SK-N-MC (cell line): ENCODE measurements at regions not wholly inside any gene's neighbourhood (a gene's known extent, or its start where the extent isn't known, plus 50 kb on each side); places are given as distances from the start of the nearest gene placed in this dataset.

Experiments
- DNase-seq: peaks from one replicate; pipeline ENCODE4 v3.0.0-alpha.2; 2011; ENCODE audit warnings: low read depth, low spot score
- H3K27ac ChIP-seq: fragments of 200-600 bp; sonication (generic); 2 replicates; pipeline ENCODE4 v1.5.1; 2016; ENCODE audit warnings: mixed run types
- H3K36me3 ChIP-seq: fragments of 200-600 bp; sonication (generic); 2 replicates; pipeline ENCODE4 v1.6.1; 2017; ENCODE audit warnings: antibody characterized with exemption, low read length, mixed read lengths; ENCODE audit not compliant: insufficient read depth
- H3K4me3 ChIP-seq: fragments of 200-600 bp; sonication (generic); 2 replicates; pipeline ENCODE4 v1.5.1; 2016
- H3K9ac ChIP-seq: fragments of 200-600 bp; sonication (generic); 2 replicates; pipeline ENCODE4 v1.8.0; 2017; ENCODE audit warnings: mixed run types, mixed read lengths; ENCODE audit not compliant: insufficient read length
- H3K9me3 ChIP-seq: fragments of 200-600 bp; sonication (generic); 2 replicates; pipeline ENCODE4 v1.6.1; 2017; ENCODE audit warnings: low read depth, mild to moderate bottlenecking, antibody characterized with exemption, low read length, moderate library complexity, mixed read lengths
- EZH2 ChIP-seq: fragments of 200-600 bp; sonication (generic); IDR thresholded peaks from one replicate; pipeline ENCODE4 v1.6.1; 2017; ENCODE audit warnings: antibody characterized with exemption
- FOXP2 ChIP-seq: optimal IDR thresholded peaks from 2 replicates; pipeline ENCODE3; 2011; ENCODE audit warnings: mild to moderate bottlenecking, moderate library complexity; ENCODE audit not compliant: insufficient read depth; ENCODE audit errors: extremely low read length, control extremely low read depth
- POLR2AphosphoS5 ChIP-seq: IDR thresholded peaks from 2 replicates; pipeline ENCODE4 v1.6.1; 2012; ENCODE audit warnings: mild to moderate bottlenecking, low read depth, low read length, borderline replicate concordance

- no peak overlapping the region for H3K4me3 ChIP-seq
- H3K27ac ChIP-seq = no peak overlapping the region
- H3K36me3 ChIP-seq = no peaks in the 10 kb centered on the region
- DNase-seq = no peak
- H3K9ac ChIP-seq = no peak overlapping the region
- H3K9me3 ChIP-seq = no peaks in the 10 kb centered on the region
- TF ChIP-seq EZH2 (no peak), FOXP2 (no peak), POLR2AphosphoS5 (no peak)
These were observed 90.2 kb upstream of the PPM1J start for GRCh38 chr1:112805155-112805853.

- no peaks in the 10 kb centered on the region for H3K36me3 ChIP-seq
- no peaks in the 10 kb centered on the region for H3K9me3 ChIP-seq
- no peak overlapping the region for H3K4me3 ChIP-seq
- H3K9ac ChIP-seq = no peak overlapping the region
- DNase-seq = no peak
- TF ChIP-seq POLR2AphosphoS5 (no peak), FOXP2 (no peak), EZH2 (no peak)
- H3K27ac ChIP-seq = no peak overlapping the region
These were observed 89.0 kb upstream of the PPM1J start for GRCh38 chr1:112803906-112804762.

GRCh38 chr1:112800289-112800688 is 85.2 kb upstream of the PPM1J start:
- TF ChIP-seq EZH2 (no peak), POLR2AphosphoS5 (no peak), FOXP2 (no peak)
- no peak for DNase-seq
- Histone ChIP-seq H3K36me3 (no peaks in the 10 kb centered on the region), H3K9me3 (no peaks in the 10 kb centered on the region), H3K4me3 (no peak overlapping the region), H3K9ac (no peak overlapping the region), H3K27ac (no peak overlapping the region)

- no peak overlapping the region for H3K4me3 ChIP-seq
- no peaks in the 10 kb centered on the region for H3K36me3 ChIP-seq
- DNase-seq = no peak
- H3K9ac ChIP-seq = no peak overlapping the region
- no peak overlapping the region for H3K27ac ChIP-seq
- H3K9me3 ChIP-seq = no peaks in the 10 kb centered on the region
- no peak for TF ChIP-seq EZH2
- no peak for TF ChIP-seq FOXP2
- no peak for TF ChIP-seq POLR2AphosphoS5
These were observed 83.2 kb upstream of the PPM1J start for GRCh38 chr1:112798292-112798691.

GRCh38 chr1:112797224-112797623 is 82.1 kb upstream of the PPM1J start:
- Histone ChIP-seq H3K36me3 (no peaks in the 10 kb centered on the region), H3K9me3 (no peaks in the 10 kb centered on the region), H3K4me3 (no peak overlapping the region), H3K9ac (no peak overlapping the region), H3K27ac (no peak overlapping the region)
- TF ChIP-seq POLR2AphosphoS5 (no peak), EZH2 (no peak), FOXP2 (no peak)
- DNase-seq = no peak

- TF ChIP-seq POLR2AphosphoS5 (no peak), FOXP2 (no peak), EZH2 (no peak)
- Histone ChIP-seq H3K36me3 (no peaks in the 10 kb centered on the region), H3K9me3 (no peaks in the 10 kb centered on the region), H3K27ac (no peak overlapping the region), H3K9ac (no peak overlapping the region), H3K4me3 (no peak overlapping the region)
- DNase-seq = no peak
These were observed 79.6 kb upstream of the PPM1J start for GRCh38 chr1:112794654-112795239.

- Histone ChIP-seq H3K36me3 (no peaks in the 10 kb centered on the region), H3K9me3 (no peaks in the 10 kb centered on the region), H3K9ac (no peak overlapping the region), H3K4me3 (no peak overlapping the region), H3K27ac (no peak overlapping the region)
- DNase-seq = no peak
- TF ChIP-seq EZH2 (no peak), POLR2AphosphoS5 (no peak), FOXP2 (no peak)
These were observed 78.8 kb upstream of the PPM1J start for GRCh38 chr1:112793631-112794565.

- Histone ChIP-seq H3K4me3 (no peak overlapping the region), H3K9me3 (no peaks in the 10 kb centered on the region), H3K9ac (no peak overlapping the region), H3K36me3 (no peaks in the 10 kb centered on the region), H3K27ac (no peak overlapping the region)
- TF ChIP-seq FOXP2 (no peak), EZH2 (no peak), POLR2AphosphoS5 (no peak)
- no peak for DNase-seq
These were observed 76.6 kb upstream of the PPM1J start for GRCh38 chr1:112791723-112792104.
